ENCODE measurements at regions not wholly inside any gene's neighbourhood (a gene's known extent, or its start where the extent isn't known, plus 50 kb on each side); places are given as distances from the start of the nearest gene placed in this dataset.

DNA sequence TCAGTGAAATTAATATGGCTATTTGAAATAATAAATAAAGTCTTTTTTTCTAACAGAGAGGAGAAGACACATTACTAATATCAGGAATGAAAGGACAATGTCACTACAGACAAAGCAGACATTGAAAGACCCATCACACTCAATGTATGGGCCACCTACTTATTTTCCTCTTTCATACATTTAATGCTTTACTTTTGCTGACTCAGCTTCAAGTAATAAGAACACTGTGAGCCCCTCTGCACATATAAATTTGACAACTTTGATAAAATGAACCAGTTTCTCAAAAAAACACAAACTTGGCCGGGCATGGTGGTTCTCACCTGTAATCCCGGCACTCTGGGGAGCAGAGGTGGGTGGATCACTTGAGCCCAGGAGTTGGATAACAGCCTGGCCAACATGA lies 664.2 kb upstream of the COBL start:
- Mint-ChIP-seq H3K4me1 (ENCODE audit: low read depth, unreplicated experiment) (peaks cover 21% of the 10 kb centered on the region), H3K36me3 (ENCODE audit: insufficient read depth, unreplicated experiment) (peaks cover 5% of the 10 kb centered on the region), H3K4me3 (ENCODE audit: unreplicated experiment) (no peak overlapping the region), H3K27ac (ENCODE audit: unreplicated experiment) (peak overlapping the region; percentile 66), H3K9me3 (ENCODE audit: unreplicated experiment) (no peaks in the 10 kb centered on the region), H3K27me3 (ENCODE audit: insufficient read depth, unreplicated experiment) (no peaks in the 10 kb centered on the region)
- TF ChIP-seq, protein P1, sequence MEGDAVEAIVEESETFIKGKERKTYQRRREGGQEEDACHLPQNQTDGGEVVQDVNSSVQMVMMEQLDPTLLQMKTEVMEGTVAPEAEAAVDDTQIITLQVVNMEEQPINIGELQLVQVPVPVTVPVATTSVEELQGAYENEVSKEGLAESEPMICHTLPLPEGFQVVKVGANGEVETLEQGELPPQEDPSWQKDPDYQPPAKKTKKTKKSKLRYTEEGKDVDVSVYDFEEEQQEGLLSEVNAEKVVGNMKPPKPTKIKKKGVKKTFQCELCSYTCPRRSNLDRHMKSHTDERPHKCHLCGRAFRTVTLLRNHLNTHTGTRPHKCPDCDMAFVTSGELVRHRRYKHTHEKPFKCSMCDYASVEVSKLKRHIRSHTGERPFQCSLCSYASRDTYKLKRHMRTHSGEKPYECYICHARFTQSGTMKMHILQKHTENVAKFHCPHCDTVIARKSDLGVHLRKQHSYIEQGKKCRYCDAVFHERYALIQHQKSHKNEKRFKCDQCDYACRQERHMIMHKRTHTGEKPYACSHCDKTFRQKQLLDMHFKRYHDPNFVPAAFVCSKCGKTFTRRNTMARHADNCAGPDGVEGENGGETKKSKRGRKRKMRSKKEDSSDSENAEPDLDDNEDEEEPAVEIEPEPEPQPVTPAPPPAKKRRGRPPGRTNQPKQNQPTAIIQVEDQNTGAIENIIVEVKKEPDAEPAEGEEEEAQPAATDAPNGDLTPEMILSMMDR (IDR thresholded peaks at IDR 0.05; ENCODE audit: insufficient read depth in 1 of 2, low read depth in 1 of 2, low read length in 1 of 2, severe bottlenecking in 1 of 2, unreplicated experiment in 1 of 2) = no peak
- Histone ChIP-seq H3K27me3 (replicated peaks; ENCODE audit: control insufficient read depth, insufficient read depth, low read length) (no peaks in the 10 kb centered on the region), H3K9me3 (peaks cover 2% of the 10 kb centered on the region; the same call in 1 of the 2 replicates), H3K4me1 (peaks cover 14% of the 10 kb centered on the region), H3K36me3 (ENCODE audit: control insufficient read depth, insufficient read depth, low read length) (no peaks in the 10 kb centered on the region), H3K4me3 (ENCODE audit: low read depth, low read length) (no peak overlapping the region)
- intact Hi-C loops (cut with micrococcal nuclease; ENCODE audit: unreplicated experiment) = loop anchor here (2.0 to 5.0 kb wide), 2 partner anchors 18 to 54 kb away; no protein-coding TSS in a partner anchor
- ChIA-PET POLR2A (no interaction called here), CTCF (no interaction called here)
- no peak for DNase-seq
- no TSS peak for BruUV-seq (replicated peaks)

DNA sequence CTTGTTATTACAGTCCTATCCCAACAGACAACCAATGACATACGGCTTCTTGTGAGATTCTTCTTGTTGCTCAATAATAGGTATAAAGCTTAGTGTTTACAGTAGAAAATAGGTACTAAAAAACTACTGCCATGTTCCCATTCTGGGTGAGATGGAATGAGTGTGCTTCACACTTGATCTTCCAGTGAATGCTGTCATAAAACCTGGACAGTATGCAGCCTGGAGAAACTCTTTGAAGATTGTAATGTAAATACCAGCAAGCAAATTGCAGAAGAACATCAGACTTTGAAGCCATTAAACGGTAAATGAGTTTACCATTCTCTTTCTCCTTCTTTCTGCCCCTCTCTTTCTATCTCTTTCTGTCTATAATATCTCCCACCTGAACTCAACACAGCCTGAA lies 663.7 kb upstream of the COBL start:
- BruUV-seq (replicated peaks) = no TSS peak
- H3K4me1 Mint-ChIP-seq (ENCODE audit: low read depth, unreplicated experiment) = peaks cover 21% of the 10 kb centered on the region
- Histone ChIP-seq H3K4me3 (ENCODE audit: low read depth, low read length) (no peak overlapping the region), H3K27me3 (replicated peaks; ENCODE audit: control insufficient read depth, insufficient read depth, low read length) (no peaks in the 10 kb centered on the region), H3K36me3 (ENCODE audit: control insufficient read depth, insufficient read depth, low read length) (no peaks in the 10 kb centered on the region), H3K4me1 (peaks cover 14% of the 10 kb centered on the region), H3K9me3 (peaks cover 2% of the 10 kb centered on the region; the same call in 1 of the 2 replicates)
- TF ChIP-seq, protein P1 (IDR thresholded peaks at IDR 0.05; ENCODE audit: insufficient read depth in 1 of 2, low read depth in 1 of 2, low read length in 1 of 2, severe bottlenecking in 1 of 2, unreplicated experiment in 1 of 2) = no peak
- no peaks in the 10 kb centered on the region for H3K27me3 Mint-ChIP-seq (ENCODE audit: insufficient read depth, unreplicated experiment)
- ChIA-PET POLR2A (no interaction called here), CTCF (no interaction called here)
- H3K36me3 Mint-ChIP-seq (ENCODE audit: insufficient read depth, unreplicated experiment) = peaks cover 5% of the 10 kb centered on the region
- peak overlapping the region; percentile 66 for H3K27ac Mint-ChIP-seq (ENCODE audit: unreplicated experiment)
- H3K4me3 Mint-ChIP-seq (ENCODE audit: unreplicated experiment) = no peak overlapping the region
- peak in 1 of 2 experiments; percentile 7 for DNase-seq
- H3K9me3 Mint-ChIP-seq (ENCODE audit: unreplicated experiment) = no peaks in the 10 kb centered on the region
- intact Hi-C loops (cut with micrococcal nuclease; ENCODE audit: unreplicated experiment) = loop anchor here (2.0 to 5.0 kb wide), 2 partner anchors 18 to 53 kb away; no protein-coding TSS in a partner anchor

DNA sequence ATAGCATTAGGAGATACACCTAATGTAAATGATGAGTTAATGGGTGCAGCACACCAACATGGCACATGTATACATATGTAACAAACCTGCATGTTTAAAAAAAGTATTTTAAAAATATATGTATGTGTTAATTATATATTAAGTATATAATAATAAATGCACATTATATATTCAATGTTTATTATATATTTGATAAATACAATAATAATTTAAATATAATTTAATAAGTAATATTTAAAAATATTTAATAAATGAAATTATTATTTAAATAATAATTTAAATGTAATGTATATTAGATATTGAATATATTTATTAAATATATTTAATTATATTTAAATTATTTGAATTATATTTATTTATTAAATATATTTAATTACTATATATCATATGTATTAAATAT lies 661.3 kb upstream of the COBL start:
- Mint-ChIP-seq H3K4me1 (ENCODE audit: low read depth, unreplicated experiment) (peaks cover 21% of the 10 kb centered on the region), H3K9me3 (ENCODE audit: unreplicated experiment) (no peaks in the 10 kb centered on the region), H3K27me3 (ENCODE audit: insufficient read depth, unreplicated experiment) (no peaks in the 10 kb centered on the region), H3K36me3 (ENCODE audit: insufficient read depth, unreplicated experiment) (peaks cover 5% of the 10 kb centered on the region), H3K27ac (ENCODE audit: unreplicated experiment) (no peak overlapping the region), H3K4me3 (ENCODE audit: unreplicated experiment) (no peak overlapping the region)
- Histone ChIP-seq H3K27me3 (replicated peaks; ENCODE audit: control insufficient read depth, insufficient read depth, low read length) (no peaks in the 10 kb centered on the region), H3K4me1 (peaks cover 14% of the 10 kb centered on the region), H3K4me3 (ENCODE audit: low read depth, low read length) (no peak overlapping the region), H3K36me3 (ENCODE audit: control insufficient read depth, insufficient read depth, low read length) (no peaks in the 10 kb centered on the region), H3K9me3 (peaks cover 2% of the 10 kb centered on the region; the same call in 1 of the 2 replicates)
- DNase-seq = no peak
- CTCF ChIA-PET = no interaction called here
- BruUV-seq (replicated peaks) = no TSS peak
- POLR2A ChIA-PET = no interaction called here
- intact Hi-C loops (cut with micrococcal nuclease; ENCODE audit: unreplicated experiment) = no loop called here
- TF ChIP-seq, protein P1 (IDR thresholded peaks at IDR 0.05; ENCODE audit: insufficient read depth in 1 of 2, low read depth in 1 of 2, low read length in 1 of 2, severe bottlenecking in 1 of 2, unreplicated experiment in 1 of 2) = no peak

All from Caco-2 (cell line).